K562 (cell line): ENCODE measurements at regions not wholly inside any gene's neighbourhood (a gene's known extent, or its start where the extent isn't known, plus 50 kb on each side); places are given as distances from the start of the nearest gene placed in this dataset.

ENCODE experiments used
- ATAC-seq: fragments of 200-7000 bp; cut with Tn5 transposase; 3 replicates; pipeline ENCODE4 v1.9.1; 2020; ENCODE audit warnings: moderate library complexity
- BruUV-seq: library from RNA; stranded (reverse); fragments of 400-500 nt; replicated peaks from 2 replicates; lab custom pipeline; 2021; lab: Mats Ljungman, UMichigan
- CTCF ChIA-PET: fragments of 300-600 bp; formaldehyde crosslinking; extraction: SDS; loops from one replicate; lab custom pipeline; 2021; ENCODE audit warnings: low intra/inter-chr PET ratio; lab: Yijun Ruan, JAX
- POLR2A ChIA-PET: fragments of 300-600, 350-650 bp; sonication (Branson Sonifier 250); formaldehyde crosslinking; extraction: SDS; loops from one replicate; lab custom pipeline; 2021; ENCODE audit warnings: antibody characterized with exemption, inconsistent platforms; lab: Yijun Ruan, JAX
- DNase-seq, 4 experiments: peaks; one replicate each; pipeline versions ENCODE4 v3.0.0 to v3.0.0-alpha.2; 2011 to 2018; ENCODE audit warnings: low spot score in 3 of 4, mixed read lengths in 3 of 4; ENCODE audit errors: extremely low read depth in 1 of 4
- FAIRE-seq: peaks from 2 replicates; lab custom pipeline; 2011; peaks lifted over from hg19 to GRCh38; lab: Jason Lieb, UNC
- H2AFZ ChIP-seq: 2 replicates; pipeline ENCODE4 v1.6.0; 2011; ENCODE audit warnings: low read depth, low read length, control low read depth, inconsistent platforms
- H3K27ac ChIP-seq: fragments of 200-600 bp; 3 replicates; pipeline ENCODE4 v1.8.0; 2011; ENCODE audit warnings: low read depth, mild to moderate bottlenecking, control low read depth, inconsistent platforms, low read length, moderate library complexity, mixed read lengths; ENCODE audit errors: extremely low read depth
- H3K27me3 ChIP-seq, 2 experiments: fragments of 300-600 bp in 1 of 2; 2 replicates in 1 of 2; 3 replicates in 1 of 2; pipeline versions ENCODE4 v1.6.0 to v1.8.0; 2011; ENCODE audit warnings: inconsistent platforms in 2 of 2, low read length in 2 of 2, mild to moderate bottlenecking in 1 of 2, mixed read lengths in 1 of 2, moderate library complexity in 1 of 2; ENCODE audit not compliant: control insufficient read depth in 2 of 2, insufficient read depth in 2 of 2
- H3K36me3 ChIP-seq: fragments of 300-600 bp; 3 replicates; pipeline ENCODE4 v1.8.0; 2011; ENCODE audit warnings: mild to moderate bottlenecking, low read length, inconsistent platforms; ENCODE audit not compliant: control insufficient read depth, insufficient read depth
- H3K4me1 ChIP-seq, 2 experiments: fragments of 200-600 bp in 1 of 2; replicated peaks in 1 of 2; 2 replicates in 1 of 2; 3 replicates in 1 of 2; pipeline versions ENCODE4 v1.5.1 to v1.8.0; 2011; ENCODE audit warnings: inconsistent platforms in 2 of 2, low read length in 2 of 2, mild to moderate bottlenecking in 1 of 2, mixed read lengths in 1 of 2, moderate library complexity in 1 of 2; ENCODE audit not compliant: control insufficient read depth in 2 of 2, insufficient read depth in 2 of 2
- H3K4me2 ChIP-seq: 2 replicates; pipeline ENCODE4 v1.6.1; 2011; ENCODE audit warnings: low read length, control low read depth, inconsistent platforms, mixed read lengths; ENCODE audit not compliant: insufficient read depth
- H3K4me3 ChIP-seq: fragments of 200-600 bp; sonication (generic), shearing (Covaris generic); 2 replicates; pipeline ENCODE4 v1.5.1; 2016; ENCODE audit warnings: control low read depth, inconsistent platforms
- H3K79me2 ChIP-seq: fragments of 200-600 bp; 3 replicates; pipeline ENCODE4 v1.8.0; 2011; ENCODE audit warnings: low read length, inconsistent platforms; ENCODE audit not compliant: control insufficient read depth, insufficient read depth
- H3K9ac ChIP-seq, 2 experiments: 2 replicates each; pipeline versions ENCODE4 v1.6.0 to v1.6.1; 2011; ENCODE audit warnings: low read depth in 2 of 2, low read length in 2 of 2, control low read depth in 1 of 2, inconsistent platforms in 1 of 2, mild to moderate bottlenecking in 1 of 2, mixed read lengths in 1 of 2; ENCODE audit not compliant: insufficient read depth in 1 of 2
- H3K9me1 ChIP-seq: one replicate; pipeline ENCODE4 v1.6.0; 2011; ENCODE audit warnings: inconsistent platforms, mild to moderate bottlenecking, low read length, moderate library complexity; ENCODE audit not compliant: control insufficient read depth, insufficient read depth
- H3K9me3 ChIP-seq: replicated peaks from 2 replicates; pipeline ENCODE4 v1.5.1; 2011; ENCODE audit warnings: low read depth, low read length, inconsistent platforms; ENCODE audit not compliant: control insufficient read depth, insufficient read depth
- H4K20me1 ChIP-seq: replicated peaks from 2 replicates; pipeline ENCODE4 v1.6.1; 2011; ENCODE audit warnings: low read length, inconsistent platforms, mixed read lengths; ENCODE audit not compliant: control insufficient read depth, insufficient read depth
- ARHGAP35 ChIP-seq: fragments of 450-650 bp; IDR thresholded peaks from 2 replicates; pipeline ENCODE4 v1.6.1; 2018; ENCODE audit not compliant: partially characterized antibody
- ATF1 ChIP-seq, 2 experiments: fragments of 450-650 bp in 1 of 2; IDR thresholded peaks; 2 replicates each; pipeline ENCODE4 v1.6.1; 2016; ENCODE audit warnings: missing compliant biosample characterization in 1 of 2, missing genetic modification characterization in 1 of 2
- CBFA2T3 ChIP-seq: fragments of 450-650 bp; IDR thresholded peaks from 2 replicates; pipeline ENCODE4 v1.6.1; 2017
- CXXC5 ChIP-seq: fragments of 250-450 bp; sonication (Bioruptor Pico); IDR thresholded peaks from 2 replicates; pipeline ENCODE4 v1.8.0; 2022; ENCODE audit warnings: inconsistent platforms, mild to moderate bottlenecking, moderate library complexity
- HMBOX1 ChIP-seq: sonication (generic); IDR thresholded peaks from 2 replicates; pipeline ENCODE4 v1.6.1; 2016
- IFI16 ChIP-seq: fragments of 250-450 bp; sonication (Bioruptor Pico); IDR thresholded peaks from 2 replicates; pipeline ENCODE4 v2.1.2; 2022; ENCODE audit warnings: mild to moderate bottlenecking, inconsistent platforms
- RBM34 ChIP-seq: fragments of 200-400 bp; formaldehyde crosslinking; IDR thresholded peaks from 2 replicates; pipeline ENCODE4 v1.6.1; 2018; ENCODE audit warnings: low read length, borderline replicate concordance; ENCODE audit not compliant: insufficient read depth
- SIX5 ChIP-seq, 2 experiments: IDR thresholded peaks; 2 replicates each; pipeline ENCODE4 v1.6.1; 2011; ENCODE audit warnings: low read length in 2 of 2, borderline replicate concordance in 1 of 2, low read depth in 1 of 2, mild to moderate bottlenecking in 1 of 2, moderate library complexity in 1 of 2; ENCODE audit not compliant: insufficient read depth in 1 of 2
- SMAD3 ChIP-seq: fragments of 450-650 bp; formaldehyde crosslinking; conservative IDR thresholded peaks from 2 replicates; pipeline ENCODE4 v1.4.0; 2020; ENCODE audit warnings: mild to moderate bottlenecking
- SMARCC2 ChIP-seq: fragments of 450-650 bp; IDR thresholded peaks from 2 replicates; pipeline ENCODE4 v1.6.1; 2017; ENCODE audit warnings: antibody characterized with exemption, moderate library complexity, mild to moderate bottlenecking, low read depth
- THRA ChIP-seq: fragments of 450-650 bp; IDR thresholded peaks from 2 replicates; pipeline ENCODE4 v1.6.1; 2017; ENCODE audit warnings: mild to moderate bottlenecking, moderate library complexity
- THRAP3 ChIP-seq: fragments of 450-650 bp; IDR thresholded peaks from 2 replicates; pipeline ENCODE4 v1.6.1; 2016; ENCODE audit warnings: mild to moderate bottlenecking, inconsistent platforms, borderline replicate concordance
- TRIM24 ChIP-seq, 2 experiments: fragments of 450-650 bp; IDR thresholded peaks; 2 replicates each; pipeline ENCODE4 v1.6.1; 2016
- U2AF2 ChIP-seq: fragments of 200-400 bp; formaldehyde crosslinking; optimal IDR thresholded peaks from 2 replicates; pipeline ENCODE3; 2017; ENCODE audit warnings: low read depth, mild to moderate bottlenecking, low read length
- ZC3H8 ChIP-seq: fragments of 450-650 bp; IDR thresholded peaks from 2 replicates; pipeline ENCODE4 v1.6.1; 2017
- ZNF165 ChIP-seq: fragments of 250-450 bp; sonication (Bioruptor Pico); IDR thresholded peaks from 2 replicates; pipeline ENCODE4 v1.4.0; 2020; ENCODE audit warnings: borderline replicate concordance
- WGBS: fragments of 100-300 bp; shearing (Covaris generic); methylation state at CpG from one replicate; pipeline ENCODE4 v1.1.6; 2016; ENCODE audit warnings: low coverage, mixed read lengths; ENCODE audit not compliant: insufficient coverage; ENCODE audit errors: missing lambda C conversion rate; 5-methylcytosine and 5-hydroxymethylcytosine counted together
- in situ Hi-C: fragments of 300-500 bp; cut with MboI; formaldehyde crosslinking; loops from 4 replicates; pipeline ENCODE4 v1.15.0; 2018; ENCODE audit warnings: inconsistent platforms, mixed read lengths
- intact Hi-C: fragments of 100-400 bp; cut with micrococcal nuclease; formaldehyde crosslinking; loops from 2 replicates; pipeline ENCODE4 v1.14.2; 2022

GRCh38 chr3:67920311-67920710, 265.9 kb upstream of the SUCLG2 start:
- TF ChIP-seq THRA: no peak
- TF ChIP-seq THRAP3: no peak
- TF ChIP-seq TRIM24 (IDR thresholded peaks at IDR 0.05): no peak
- no peak for TF ChIP-seq HMBOX1
- TF ChIP-seq U2AF2: no peak
- TF ChIP-seq IFI16: no peak
- TF ChIP-seq ATF1 (CRISPR knock-in tag; IDR thresholded peaks at IDR 0.05): no peak
- no peak for TF ChIP-seq ATF1 (tag; IDR thresholded peaks at IDR 0.05)
- TF ChIP-seq SMAD3 (CRISPR knock-in tag): no peak
- TF ChIP-seq CXXC5 (CRISPR knock-in tag): no peak
- no peak for TF ChIP-seq CBFA2T3
- no peak for TF ChIP-seq RBM34
- no peak for TF ChIP-seq SMARCC2
- TF ChIP-seq ARHGAP35: no peak
- no peak for TF ChIP-seq ZC3H8
- no peak for TF ChIP-seq ZNF165 (CRISPR knock-in tag)
- TF ChIP-seq SIX5 (IDR thresholded peaks at IDR 0.05; ENCODE audit: borderline replicate concordance in 1 of 2, insufficient read depth in 1 of 2, low read depth in 1 of 2, low read length in 2 of 2): no peak
- intact Hi-C loops: no loop called here
- H3K36me3 ChIP-seq: no peaks in the 10 kb centered on the region

More at GRCh38 chr3:67920311-67920710, 265.9 kb upstream of the SUCLG2 start:
- Histone ChIP-seq H3K4me3 (no peak overlapping the region), H3K79me2 (no peaks in the 10 kb centered on the region), H3K9me3 (no peaks in the 10 kb centered on the region), H3K27ac (no peak overlapping the region), H3K4me1 (no peaks in the 10 kb centered on the region), H2AFZ (no peak overlapping the region), H3K4me2 (no peak overlapping the region), H4K20me1 (no peaks in the 10 kb centered on the region), H3K9me1 (no peaks in the 10 kb centered on the region), H3K27me3 (no peaks in the 10 kb centered on the region), H3K9ac (no peak overlapping the region)
- no peak for DNase-seq
- ChIA-PET POLR2A (no interaction called here), CTCF (no interaction called here)
- BruUV-seq: no TSS peak
- WGBS: 0% methylated on average over 1 of the region's 1 CpG
- in situ Hi-C loops: no loop called here
- FAIRE-seq: no peak
- ATAC-seq: no peak
